ENCODE measurements at regions not wholly inside any gene's neighbourhood (a gene's known extent, or its start where the extent isn't known, plus 50 kb on each side); places are given as distances from the start of the nearest gene placed in this dataset.
"Not testable (repeated sequence)": the region's sequence is repeated elsewhere in the genome, so short reads cannot be mapped to it uniquely, and the experiment has no call there.

DNA sequence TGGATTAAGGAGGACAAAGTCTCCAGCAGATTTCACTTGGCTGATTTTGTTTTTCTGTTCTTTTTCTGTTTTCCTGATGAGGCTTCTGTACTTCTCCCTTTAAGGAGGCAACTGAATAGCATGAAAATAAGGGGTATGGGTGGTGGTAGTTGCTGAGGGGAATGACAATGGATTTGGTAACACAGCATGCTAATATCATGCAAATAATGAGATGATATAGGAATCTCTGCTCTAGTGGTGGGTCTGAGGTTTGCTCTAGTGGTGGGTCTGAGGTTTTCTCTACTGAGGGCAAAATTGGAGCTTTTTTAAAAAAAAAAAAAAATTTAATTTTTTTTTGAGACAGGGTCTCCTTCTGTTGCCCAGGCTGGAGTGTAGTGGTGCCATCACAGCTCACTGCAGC lies 139.7 kb downstream of the C9orf152 start:
- no peak for DNase-seq

DNA sequence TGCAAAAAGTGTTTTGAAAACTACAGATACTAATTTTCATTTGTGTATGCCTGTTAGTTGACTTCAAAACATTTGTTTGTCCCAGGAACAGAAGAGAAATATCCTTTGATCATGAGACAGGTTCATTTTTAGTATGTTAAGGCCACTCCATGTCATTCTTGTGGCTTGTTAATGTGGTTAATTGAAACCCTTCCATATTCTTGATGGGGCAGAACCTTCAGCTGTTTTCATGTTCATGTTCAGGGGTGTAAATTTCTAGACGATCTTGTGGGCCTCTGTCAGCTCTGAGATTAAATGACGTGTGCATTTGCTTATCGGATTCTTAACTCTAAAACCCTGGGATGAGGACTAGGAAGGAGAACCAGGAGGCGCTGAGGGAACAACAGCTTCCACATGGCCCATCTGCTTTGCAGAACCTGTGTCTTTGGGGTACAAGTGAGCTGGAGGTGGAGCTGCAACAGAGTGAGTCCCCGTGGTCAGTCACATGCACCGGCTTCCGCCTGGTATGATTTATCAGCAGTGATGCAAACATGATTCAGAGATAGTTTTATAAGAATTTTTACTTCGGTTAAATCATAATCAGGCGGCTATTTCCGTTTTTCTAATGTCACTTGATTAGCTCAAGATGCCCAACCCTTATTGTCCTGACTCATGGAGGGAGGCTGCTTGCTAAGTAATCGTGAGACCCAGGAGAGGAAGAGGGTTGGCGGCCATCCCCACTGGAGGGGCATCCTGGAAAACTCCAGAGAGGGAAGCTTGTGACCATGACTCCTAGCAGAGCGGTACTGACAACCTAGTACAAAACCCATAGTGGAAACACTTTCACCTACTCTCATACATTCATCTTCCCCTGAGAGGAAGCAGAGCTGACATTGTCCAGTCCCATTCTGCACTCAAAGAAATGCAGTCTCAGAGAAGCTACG lies 138.4 kb downstream of the C9orf152 start:
- no peak for DNase-seq

DNA sequence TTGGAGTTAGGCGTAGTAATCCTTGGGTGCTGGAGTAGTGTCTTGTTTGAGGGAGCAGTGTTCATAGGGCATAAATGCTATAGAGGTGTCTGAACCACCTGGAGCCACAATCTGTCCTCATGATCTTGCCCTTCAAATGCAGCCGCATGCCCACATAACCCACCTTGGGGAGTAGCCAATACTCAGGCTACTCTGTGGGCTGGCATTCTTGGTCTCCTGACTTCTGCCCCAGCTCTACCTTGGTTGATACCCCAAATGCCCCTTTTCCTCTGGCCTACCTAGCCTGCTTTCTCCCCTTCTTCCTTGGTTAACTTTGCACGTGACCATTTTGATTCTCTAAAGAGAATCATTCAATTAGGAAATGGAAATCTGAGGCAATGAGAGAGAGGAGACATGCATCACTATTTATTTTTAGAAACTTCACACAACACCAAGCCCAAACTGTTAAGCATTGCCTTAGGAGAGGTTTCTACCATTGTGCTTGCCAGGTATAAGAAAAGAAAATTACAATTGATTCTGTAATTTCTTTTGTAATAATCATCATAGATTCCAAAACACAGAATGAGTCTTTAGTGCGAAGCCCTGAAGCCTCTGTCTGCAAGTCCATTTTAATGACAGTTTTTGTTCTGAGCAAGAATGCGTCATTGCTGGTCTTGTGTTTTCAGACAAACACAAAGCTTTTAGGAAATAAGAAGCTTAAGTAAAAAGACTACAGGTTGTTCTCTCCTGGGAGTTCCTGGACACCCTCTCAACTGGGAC lies 135.2 kb downstream of the C9orf152 start:
- no peak for DNase-seq

DNA sequence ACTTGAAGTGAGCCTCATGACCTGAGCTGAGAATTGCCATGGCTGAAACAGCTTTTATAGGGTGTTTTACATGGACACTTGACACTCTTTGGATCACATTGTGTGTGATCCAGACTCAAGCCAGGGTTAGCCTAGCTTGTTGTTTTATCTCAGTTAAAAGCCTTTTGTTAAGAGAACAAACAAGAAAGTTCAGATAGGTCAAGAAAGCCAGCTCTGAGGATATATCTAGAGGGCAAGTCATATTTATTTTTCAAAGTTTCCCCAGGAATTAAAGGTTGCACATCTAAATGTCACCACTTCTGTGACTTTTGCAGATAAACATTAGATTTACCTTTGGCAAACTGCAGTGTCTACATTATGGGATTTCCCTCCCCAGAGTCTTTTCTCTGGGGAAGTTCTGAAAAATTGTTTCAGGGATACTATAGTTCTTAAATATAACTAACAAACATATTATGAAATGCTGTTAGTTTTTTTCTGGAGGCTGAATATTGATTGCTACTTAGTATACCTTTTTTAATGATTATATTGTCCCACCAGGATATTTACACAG lies 134.5 kb downstream of the C9orf152 start:
- no peak for DNase-seq

DNA sequence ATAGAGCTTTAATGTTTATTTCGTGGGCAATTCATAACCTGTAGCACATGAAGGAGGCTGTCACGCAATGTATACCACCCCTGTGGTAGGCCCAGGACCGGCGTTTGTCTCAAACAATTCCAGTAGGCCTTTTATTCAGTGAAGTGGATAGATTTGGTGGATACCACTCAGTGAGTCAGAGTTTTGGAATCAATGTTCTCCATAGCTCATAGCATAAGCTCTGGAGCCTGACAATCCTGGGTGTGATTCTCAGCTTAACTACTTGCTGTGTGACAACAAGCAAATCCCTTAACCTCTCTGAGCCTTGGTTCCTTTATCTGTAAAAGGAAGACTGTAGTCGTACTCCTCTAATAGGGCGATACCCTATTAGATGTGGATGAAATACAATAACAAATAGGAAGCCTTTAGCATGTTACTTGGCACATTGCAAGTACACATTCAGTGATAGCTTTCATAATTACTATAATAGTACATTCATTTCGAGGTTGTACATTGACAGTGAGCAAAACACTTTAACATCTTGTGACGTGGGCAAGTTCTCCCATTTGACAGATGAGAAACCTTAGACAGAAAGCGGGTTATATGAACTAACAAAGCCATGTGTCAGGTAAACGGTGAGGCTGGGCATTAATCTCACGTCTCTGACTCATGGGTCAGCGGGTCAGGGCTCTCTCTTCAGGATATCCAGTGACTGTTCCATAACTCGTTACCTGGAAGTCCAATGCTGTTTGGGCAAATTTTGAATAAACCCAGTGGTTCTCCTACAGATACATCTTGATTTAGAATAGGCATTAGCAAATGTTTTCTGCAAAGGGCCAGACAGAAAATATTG lies 130.8 kb downstream of the C9orf152 start:
- DNase-seq = no peak

DNA sequence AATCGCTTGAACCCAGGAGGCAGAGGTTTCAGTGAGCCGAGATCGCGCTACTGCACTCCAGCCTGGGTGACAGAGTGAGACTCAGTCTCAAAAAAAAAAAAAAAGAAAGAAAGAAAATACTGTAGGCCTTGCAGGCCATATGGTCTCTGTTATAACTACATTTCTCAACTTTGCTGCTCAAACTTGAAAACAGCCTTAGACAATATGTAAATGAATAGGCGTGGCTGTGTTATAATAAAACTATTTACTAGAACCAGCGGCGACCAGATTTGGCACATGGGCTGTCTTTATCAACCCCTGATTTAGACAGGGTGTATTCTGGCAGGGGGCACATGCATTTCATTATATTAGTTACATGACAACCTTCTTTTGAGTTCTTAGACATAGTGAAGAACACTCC lies 130.0 kb downstream of the C9orf152 start:
- no peak for DNase-seq

DNA sequence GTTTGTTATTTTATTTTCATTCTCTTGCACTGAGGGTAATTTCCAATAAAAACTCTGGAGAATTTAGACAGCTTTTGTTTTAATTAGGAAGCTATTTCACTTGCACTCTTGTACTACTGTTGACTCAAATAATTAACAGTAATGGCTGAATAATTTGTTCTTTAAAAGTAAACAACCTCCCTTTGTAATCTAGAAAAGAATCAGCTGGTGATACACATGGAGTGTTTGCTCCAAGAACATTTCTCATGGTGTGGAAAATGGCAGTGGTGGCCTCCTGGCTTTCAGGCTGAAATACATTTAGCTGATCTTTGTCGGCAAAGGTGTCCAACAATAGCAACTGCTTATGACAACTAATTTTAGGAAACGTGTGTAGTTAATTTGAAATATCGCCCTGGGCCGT lies 129.4 kb downstream of the C9orf152 start:
- DNase-seq = no peak

DNA sequence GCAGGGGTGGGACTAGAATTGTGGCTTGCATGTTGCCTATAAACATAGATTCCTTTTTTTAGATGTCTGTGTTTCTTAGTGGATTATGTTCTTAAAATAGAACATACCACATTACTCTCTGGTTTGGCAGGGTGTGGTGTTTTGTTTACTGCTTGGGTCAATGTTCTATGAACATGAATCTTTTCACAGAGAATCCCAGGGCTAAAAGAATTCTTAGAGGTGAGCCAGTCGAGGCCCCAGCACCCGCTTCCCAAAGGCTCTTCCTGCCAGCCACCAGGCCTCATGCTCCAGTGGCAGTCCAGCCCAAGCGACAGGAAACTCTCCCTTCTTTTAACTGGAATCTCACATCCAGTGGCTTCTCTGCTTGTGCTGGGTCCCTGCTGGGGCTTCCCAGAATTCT lies 126.6 kb downstream of the C9orf152 start:
- no peak for DNase-seq

DNA sequence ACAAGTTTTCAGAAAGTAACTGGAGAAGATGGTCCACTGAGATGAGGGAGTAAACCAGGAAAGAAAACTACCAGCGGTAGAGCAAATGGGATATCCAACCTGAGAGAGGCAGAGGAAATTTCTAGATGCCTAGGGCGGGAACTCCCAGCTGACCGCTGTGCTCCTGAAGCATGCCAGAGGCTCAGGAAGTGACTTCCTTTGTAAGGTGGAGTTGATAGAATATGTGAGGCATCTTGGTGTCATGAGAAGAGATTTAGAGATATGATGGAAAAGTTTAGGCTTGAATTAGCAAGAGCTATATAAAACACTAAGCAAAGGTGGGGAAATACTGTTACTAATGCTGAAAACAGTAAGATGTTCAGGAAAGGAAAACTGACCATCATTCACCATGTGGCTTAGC lies 124.1 kb downstream of the C9orf152 start:
- no peak for DNase-seq

DNA sequence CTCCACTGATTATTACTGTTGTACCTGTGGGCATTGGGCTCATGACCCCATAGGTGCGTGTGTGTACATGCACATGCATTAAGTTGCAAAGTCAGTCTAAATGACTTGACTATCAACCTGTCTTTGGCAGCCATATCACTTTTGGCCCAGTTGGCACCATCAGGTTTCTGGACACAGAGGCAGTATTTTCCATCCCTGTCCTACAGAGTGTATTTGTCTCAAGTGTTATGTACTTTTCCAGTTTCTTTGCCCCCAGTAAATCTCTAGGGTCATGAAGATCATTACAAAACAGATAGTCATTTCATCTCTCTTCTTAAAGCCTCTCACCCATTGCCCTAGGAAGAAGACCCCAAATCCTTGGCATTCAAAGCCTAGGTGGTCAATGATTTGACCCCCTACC lies 121.4 kb downstream of the C9orf152 start:
- DNase-seq = no peak

DNA sequence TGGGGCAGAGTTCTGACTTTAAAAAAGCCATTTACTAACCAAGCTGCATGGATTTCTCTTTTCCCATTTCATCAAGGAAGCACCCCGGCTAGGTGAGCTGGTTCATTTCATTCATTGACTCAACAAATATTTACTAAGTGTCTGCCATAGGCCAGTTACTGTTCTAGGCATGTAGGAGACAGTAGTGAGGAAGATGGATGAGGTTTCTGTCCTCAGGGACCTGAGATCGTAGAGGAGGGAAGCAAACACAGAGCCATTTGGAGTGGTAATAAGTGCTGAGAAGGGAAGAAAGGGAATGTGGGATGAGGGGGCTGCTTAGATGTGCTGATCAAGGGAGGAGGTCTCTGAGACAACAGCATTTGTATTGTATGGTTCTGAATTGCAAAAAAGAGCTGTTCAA lies 120.4 kb downstream of the C9orf152 start:
- DNase-seq = no peak

DNA sequence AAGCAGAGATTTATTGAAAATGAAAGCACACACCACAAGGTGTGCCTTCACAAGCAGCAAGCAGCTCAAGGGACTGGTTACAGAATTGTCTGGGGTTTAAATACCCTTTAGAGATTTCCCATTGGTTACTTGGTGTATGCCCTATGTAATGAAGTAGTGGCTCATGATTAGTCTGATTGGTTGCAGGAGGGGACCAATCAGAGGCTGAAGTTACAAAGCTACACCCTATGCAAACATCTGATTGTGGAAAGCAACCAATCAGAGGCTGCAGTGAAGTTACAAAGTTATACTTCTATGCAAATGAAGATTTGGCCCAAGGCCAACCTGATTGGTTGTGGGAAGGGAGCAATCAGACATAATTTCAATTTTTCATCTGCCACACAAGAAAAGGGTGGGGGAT lies 119.9 kb downstream of the C9orf152 start:
- no peak for DNase-seq

DNA sequence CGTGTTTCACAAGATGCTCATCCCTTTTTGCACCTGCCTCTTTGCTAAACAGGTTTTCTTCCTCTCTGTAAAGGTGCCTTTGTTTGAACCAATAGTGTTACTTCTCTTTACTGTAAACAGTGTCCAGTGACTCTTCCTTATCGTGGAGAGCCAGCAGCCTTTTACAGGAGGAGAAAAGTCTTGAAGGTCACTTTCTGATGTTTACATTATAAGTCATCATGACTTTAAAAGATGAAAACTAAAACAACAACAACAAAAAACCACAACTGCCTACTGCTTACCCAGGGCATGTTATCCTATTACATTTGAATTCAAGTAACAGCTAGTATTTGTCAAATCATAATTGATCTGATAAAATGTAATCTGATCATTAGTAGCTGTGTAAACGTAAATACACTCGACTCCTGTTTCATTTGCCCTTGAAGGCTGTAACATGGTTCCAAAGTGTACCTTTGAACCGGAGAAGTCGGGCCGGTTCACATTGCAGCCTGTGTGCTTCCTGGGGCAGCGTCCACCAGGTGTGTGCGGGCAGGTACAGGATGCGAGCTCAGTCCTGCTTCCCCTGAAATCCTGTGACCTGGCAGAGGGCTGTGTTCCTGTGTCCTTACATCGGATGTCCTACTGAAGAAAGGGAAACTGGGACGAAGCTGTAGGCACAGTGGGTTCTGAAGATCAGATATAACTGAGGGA lies 118.1 kb downstream of the C9orf152 start:
- DNase-seq = peak; percentile 26

DNA sequence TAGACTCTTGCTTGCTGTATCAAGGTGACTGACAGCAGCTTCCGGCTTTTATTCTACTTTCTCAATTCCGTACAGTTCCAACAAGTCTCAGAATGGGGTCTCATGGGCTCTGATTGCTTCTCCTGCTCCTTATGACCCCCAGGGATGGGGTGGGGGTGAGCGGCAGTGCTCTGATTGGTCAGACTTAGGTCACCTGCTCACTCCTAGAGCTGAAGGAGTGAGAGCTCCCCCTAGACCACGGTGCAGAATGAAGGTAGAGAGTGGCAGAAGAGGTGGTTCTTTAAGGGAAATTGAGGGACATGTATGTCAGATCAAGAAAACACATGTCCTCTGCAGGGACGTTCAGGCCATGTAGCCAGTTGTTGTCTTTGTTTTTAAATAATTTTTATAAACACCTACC lies 115.2 kb downstream of the C9orf152 start:
- no peak for DNase-seq

DNA sequence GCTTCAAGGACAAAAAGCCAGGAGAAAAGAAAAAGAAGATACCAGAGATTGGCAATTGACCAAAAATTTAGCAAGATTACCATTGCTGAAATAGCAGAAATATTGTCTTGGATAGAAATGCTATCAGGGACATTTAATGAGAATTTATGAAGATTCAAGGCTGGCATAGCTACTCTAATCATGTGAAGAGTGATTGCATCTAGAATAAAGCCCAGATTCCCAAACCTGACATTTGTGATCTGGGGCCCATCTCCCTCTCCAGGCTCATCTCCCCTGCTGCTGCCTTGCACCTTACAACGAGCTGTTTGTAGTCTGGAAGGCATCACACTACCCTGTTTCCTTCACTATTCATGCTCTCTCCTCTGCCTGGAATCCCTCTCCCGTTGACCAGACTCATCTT lies 114.5 kb downstream of the C9orf152 start:
- DNase-seq = no peak

DNA sequence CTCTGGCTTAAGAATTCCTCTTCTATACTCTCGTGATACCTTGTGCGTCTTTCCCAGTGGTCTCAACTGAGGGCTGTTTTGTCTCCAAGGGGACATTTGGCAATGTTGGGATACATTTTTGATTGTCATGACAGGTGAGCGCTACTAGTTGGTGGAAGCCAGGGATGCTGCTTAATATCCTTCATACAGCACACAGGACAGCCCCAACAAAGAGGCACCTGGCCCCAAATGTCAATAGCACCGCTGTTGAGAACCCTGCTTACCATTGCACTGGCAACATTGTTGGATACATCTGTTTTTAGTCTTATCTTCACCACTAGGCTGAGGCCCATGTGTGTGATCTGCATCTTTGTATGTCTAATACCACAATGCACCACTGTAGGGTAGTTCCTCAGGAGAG lies 114.1 kb downstream of the C9orf152 start:
- DNase-seq = no peak

DNA sequence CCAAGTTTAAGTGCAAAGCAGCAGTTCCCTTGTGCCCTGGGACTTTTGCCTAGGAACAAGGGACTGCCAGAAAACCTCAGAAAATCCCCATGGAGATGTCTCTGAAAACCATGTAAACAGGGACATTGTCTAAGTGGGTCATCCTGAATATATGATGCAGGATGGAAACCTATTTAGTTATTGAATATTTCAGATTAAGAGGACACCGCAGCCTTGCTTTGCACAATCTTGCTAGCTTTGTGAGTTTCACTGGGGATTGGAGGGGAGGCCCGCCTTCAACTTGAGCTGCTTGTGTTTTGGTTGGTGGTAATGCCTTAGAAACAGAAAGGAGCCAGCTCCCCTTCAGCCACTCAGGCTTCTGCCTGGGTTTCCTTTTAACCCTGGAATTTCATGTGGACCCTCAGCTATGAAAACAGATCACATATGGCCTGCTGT lies 112.8 kb downstream of the C9orf152 start:
- no peak for DNase-seq

DNA sequence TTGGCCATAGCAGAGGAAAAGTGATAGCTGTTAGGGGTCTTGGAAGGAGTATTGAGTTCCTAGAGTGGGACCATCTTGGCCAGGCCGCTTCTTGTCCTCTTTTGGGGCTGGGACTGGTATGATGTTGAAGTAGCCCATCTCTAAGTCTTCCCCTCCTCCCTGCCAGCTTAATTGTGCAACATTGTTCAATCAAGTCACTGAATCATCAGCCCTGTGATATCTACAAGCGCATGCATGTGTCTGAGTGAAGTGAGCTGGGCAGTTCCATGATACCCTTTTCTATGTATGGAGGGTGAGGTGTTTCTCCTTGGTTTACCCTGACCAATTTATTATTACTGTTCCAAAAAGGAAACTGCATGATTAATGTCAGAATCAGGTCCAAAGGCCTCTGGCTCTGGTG lies 112.2 kb downstream of the C9orf152 start:
- no peak for DNase-seq

DNA sequence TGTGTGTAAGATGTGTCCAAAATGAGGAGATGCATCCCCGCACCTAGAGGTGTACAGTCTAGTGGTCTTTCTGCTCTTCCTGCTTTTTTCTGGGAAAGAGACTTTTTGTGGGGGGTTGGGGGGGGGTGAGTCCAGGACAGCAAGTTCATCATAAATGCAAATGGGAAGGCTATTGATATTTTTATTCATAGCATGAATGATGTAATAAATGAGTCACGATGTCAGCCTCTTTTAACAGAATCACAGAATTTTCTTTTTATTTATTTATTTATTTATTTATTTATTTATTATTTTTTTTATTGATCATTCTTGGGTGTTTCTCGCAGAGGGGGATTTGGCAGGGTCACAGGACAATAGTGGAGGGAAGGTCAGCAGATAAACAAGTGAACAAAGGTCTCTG lies 111.3 kb downstream of the C9orf152 start:
- DNase-seq = not testable (repeated sequence)

DNA sequence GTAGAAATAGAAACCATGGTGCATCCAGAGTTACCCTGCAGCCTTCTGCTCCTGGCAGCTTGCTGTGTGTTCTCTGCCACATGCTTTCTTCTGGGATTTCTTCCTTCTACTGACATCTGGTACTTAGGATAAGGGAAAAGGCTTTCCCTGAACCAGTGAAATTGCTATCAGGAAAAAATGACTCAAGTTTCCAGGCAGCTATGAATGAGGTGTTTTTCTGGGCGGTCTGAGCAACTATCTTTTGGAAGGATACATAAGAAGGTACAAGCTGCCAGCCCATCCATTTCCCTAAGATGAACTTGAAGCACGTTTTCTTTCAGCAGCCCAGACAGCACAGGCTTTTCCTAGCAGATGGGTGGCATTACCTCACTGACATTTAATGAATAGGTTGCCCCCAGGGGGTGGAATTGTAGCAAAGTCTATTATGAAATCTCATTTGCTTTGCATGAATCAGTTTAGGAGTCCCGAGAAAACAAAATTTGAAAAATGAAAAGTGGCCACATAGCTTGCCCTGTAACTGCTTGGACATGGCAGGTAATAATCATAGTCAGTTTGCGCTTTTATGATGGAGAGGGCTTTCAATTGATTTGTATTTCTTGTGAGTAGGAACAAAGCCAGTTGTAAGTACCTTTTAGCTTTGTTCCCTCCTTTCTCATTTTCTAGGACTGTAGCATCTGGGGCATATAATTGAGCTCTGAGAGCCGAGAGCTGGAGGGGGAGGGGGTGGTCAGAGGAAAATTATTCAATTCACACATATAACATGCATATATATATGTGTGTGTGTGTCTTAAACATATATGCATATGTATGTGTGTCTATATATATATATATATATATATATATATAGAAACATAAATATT lies 108.5 kb downstream of the C9orf152 start:
- peak; percentile 90 for DNase-seq

DNA sequence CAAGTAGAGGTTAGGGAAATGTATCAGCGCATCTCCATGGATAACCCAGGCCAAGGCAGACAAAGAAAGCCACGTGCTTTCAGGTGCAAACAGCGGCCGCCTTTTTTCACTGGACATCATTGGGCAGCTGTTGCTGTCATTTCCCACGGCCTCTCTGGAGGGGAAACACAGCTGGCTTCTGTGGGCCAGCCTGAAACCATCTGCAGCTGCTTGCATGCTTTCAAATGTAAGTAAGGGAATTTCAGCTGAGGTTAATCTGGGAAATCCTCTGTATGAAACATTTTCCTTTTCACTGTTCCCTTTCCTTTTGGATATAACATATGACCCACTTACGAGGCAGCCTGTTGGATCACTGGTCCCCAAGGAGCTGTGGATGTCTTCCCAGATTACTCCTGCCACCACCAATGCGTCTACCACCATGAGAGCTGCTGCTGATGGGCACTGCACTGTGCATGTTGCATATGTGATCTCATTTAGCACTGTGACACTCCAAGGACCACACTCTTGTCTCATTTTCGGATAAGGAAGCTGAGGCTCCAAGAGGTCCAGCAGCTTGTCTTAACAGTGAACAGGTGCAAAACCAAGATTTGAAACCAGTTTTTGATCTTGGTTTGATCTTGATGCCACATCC lies 106.3 kb downstream of the C9orf152 start:
- no peak for DNase-seq
